NCI-H2227 (cell line): ENCODE measurements at regions not wholly inside any gene's neighbourhood (a gene's known extent, or its start where the extent isn't known, plus 50 kb on each side); places are given as distances from the start of the nearest gene placed in this dataset.

Experiments used
- DNase-seq: peaks from one replicate; lab custom pipeline; 2025; ENCODE audit not compliant: unreplicated experiment; lab: John Stamatoyannopoulos, UW

DNA sequence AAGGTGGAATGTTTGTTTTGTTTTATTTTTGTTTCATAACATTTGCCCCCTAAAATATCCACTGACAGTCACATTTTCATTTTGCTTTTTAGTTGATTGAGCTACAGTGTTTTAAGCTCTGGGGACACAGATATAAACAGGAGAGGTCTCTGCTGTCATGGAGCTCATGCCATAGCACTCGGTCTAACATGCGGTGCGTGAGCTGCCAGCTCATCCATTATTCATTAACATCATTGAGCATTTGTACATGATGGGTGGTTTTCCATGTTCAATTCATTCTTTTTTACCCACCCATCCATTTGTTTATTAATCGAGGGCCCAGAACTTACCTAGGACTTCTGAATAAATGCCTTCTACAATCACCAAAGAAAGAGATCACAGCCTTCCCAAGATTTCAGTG, 150.1 kb upstream of the SFRP2 start:
- no peak for DNase-seq

DNA sequence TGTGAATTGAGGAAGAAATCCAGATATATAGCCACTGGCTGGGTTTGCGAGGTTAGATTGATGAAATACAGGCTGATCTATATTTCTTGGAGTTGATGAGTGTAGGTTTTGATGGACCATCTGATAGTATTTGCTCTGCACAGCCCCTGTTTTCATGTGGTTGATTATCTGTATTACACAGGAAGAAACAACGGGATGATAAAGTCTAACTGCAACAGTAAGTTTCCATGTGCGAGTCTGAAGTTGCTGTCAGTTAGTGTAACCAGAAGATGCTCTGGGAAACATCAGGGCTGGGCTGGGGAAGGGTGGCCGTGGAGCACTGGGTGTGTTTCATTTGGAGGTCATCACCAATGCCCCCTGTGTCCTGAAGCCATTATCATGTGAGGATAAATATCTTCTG, 148.4 kb upstream of the SFRP2 start:
- DNase-seq, result no peak

GRCh38 chr4:153936121-153936520, 147.2 kb upstream of the SFRP2 start:
- DNase-seq, result no peak

DNA sequence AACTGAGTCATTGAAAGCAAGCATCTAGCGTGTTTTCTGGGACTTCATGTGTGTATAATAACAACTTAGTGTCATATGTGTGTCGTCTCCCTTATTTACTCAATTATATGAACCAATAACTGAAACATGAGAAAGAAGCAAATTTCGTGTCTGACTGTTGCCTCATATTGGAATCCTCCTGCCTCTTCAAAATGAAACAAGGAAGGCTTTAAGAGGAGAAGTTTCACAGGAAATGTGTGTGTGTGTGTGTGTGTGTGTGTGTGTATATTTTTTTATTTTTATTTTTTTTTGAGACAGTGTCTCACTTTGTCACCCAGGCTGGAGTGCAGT, 145.8 kb upstream of the SFRP2 start:
- no peak for DNase-seq

DNA sequence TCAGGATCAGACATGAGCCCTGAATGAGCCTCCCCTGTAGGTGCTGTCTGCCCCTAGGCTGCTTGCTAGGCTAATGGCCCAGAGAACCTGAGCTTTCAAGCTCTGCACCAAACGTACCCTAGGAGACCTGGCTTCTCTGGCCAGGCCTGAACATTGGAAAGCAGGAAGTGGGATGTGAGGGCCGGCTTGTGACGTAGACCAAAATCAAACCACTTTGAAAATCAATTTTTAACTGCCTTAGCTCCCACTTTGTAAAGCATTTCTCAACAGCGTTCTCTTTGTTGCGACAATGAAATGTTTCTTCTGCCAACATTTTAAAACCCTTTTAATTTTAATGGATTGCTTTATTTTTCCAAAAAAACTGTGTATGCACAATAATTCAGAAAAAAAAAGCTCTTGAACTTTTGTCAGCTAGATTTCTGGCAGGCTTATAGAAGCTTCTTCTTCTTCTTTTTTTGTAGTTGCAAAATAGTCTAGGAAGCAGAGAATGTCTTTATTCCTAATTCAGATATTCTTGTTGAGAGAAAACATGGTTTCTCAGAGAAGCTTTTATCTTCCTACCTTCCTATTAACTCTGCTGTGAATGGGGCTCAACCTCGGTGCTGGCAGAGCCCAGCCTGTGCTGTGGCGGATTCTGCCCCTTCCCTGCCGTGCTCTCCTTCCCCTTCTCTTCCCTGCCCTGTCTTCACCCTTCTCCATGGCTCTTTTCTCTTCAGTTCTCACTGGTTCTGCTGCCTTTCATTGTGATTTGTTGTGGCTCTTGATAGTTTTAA, 145.2 kb upstream of the SFRP2 start:
- no peak for DNase-seq

DNA sequence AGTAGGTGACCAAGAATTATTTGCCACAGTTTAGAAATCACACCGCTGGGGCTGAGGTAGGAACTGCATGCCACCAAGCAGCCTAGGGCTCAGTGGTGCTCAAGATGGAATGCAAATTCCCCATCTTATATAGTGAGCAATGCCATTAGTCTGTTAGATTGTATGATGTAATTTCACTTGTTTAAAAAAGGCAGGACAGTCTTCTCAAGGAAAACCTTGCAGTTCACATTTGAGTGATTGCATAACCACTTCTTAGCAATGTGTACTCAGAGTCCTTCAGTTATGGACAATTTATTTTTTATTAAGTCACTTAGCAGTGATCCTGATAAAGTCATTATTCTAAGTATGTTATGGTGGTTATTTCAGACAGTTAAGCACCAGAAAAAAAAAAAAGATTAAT, 142.9 kb upstream of the SFRP2 start:
- no peak for DNase-seq

GRCh38 chr4:153929675-153930074, 140.8 kb upstream of the SFRP2 start:
- no peak for DNase-seq

DNA sequence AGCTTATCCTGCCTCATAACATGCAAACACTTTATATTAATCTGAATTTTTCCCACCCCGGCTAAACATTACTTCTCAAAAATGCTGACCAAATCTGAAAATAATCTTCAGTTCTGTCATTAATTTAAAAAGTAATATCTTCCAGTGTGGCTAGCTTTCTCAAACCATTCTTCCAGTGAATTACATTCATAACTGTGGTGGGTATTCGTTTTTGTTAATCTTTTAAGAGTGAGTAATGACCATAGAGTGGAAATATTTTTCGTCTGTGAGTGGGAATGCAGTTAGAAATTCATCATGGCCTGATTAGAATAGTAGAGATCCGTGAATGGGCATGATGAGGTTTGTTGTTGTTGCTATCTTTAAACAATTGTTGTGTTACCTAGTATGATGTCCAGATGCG, 138.6 kb upstream of the SFRP2 start:
- no peak for DNase-seq

- DNase-seq, result no peak
Observed at GRCh38 chr4:153922148-153922547, 133.3 kb upstream of the SFRP2 start.

DNA sequence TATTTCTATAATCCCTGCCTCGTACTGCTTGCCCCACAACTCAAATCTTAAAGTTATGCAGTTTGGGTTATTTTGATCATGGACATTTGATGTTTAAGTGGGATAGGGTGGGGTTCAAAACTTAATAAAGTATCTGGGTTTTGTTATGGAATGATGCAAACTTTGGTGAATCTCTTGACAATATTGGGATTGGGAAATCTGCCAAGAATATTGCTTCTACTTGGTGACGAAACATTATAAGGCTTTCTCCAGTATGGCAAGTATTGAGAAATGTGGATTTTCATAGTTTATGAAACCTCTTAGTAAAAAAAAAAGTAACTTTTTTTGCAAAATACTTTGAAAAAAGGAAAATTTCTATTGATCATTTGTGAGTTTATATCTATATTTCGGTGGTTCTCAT, 130.8 kb upstream of the SFRP2 start:
- no peak for DNase-seq

DNA sequence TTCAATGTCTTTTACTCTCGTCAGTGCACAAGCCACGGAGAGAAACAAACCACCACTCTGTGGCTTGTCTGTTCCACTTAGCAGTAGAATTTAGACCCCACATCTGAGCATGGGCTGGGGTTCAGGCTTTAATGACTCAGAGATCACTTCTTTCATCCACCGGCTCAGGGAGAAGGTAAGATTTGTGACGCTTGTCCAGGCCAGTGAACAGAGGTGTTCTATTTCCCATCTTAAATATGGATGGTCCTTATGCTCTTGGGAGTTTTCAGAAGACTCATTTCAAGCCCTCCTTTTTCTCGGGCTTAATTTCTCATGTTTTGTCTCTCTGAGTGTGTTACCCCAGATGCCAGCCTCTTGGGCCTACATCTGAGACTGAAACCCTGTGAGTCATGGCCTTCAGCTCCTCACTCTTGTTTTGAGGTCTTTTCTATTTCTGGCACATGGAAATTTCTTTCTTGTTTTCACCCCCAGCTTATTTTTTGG, 127.4 kb upstream of the SFRP2 start:
- DNase-seq, result no peak

DNA sequence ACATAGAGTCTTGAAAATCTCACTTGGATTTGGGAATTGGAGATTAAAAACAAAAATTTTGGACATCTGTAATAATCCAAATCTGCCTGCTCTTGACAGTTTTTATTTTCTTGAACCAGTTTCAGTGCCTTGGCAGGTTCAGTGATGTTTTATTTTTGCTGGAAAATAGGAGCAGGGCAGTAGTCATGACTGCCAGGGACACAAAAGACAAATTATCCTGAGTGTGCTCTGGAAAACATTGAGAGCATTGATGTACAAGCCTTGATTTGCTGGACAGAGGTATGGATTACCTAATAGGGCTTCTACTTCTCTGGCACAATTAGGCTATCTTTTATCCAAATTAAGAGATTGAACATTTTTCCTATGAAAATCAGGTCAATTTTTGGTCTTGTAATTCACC, 123.4 kb upstream of the SFRP2 start:
- DNase-seq, result no peak

DNA sequence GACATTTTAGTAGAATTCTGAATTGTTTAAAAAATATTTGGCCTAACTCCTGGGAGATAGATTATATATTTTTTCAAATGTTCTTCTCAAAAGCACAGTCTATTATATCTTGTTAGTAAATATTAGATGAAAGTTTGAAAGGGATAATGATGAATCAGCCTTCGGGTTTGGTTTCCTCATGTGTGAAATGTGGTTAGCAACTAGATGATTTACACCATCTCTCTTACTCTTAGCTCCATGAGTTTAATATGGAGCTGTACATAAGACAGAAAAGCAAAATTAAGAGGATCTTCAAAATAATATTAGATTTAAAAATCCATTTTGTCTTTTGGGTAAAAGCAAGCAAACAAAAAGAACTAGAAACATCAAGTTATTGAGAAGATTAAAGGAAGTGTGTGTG, 120.8 kb upstream of the SFRP2 start:
- DNase-seq, result no peak

DNA sequence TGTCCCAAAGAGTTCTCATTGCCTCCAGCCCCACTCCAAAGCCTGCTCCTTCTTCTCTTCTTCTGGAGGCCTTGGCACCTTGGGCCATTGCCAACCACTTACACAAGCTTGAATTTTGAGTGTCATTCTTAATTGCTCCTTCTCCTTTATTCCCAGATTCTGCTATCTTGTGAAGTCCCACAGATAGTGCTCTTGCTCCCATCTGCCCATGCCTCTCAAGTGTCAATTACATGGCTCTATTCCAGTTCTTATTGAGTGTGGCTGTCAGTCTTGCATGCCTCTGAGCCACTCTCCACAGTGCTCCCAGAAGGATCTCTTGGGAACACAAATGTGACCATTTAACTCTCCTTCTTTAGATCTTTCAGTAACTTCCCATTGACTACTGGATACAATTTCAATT, 117.3 kb upstream of the SFRP2 start:
- DNase-seq, result no peak

DNA sequence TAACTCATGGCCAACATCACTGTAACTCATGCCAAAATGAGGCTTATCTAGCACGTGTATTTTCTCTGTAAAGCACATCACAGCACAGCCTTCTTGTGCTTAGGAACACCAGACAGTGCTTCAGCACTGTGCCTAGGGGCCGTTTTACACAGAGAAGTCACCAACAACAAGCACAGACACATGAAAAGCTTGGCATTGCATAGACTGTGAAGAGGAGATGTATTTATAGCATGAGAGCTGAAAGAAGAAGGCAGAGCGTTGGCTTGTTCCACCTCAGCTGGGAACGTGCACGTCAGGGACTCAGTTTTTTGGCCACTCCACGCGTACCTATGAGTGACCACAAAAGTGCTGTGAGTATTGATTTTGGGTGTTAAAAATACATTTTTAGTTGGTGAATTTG, 116.3 kb upstream of the SFRP2 start:
- no peak for DNase-seq

DNA sequence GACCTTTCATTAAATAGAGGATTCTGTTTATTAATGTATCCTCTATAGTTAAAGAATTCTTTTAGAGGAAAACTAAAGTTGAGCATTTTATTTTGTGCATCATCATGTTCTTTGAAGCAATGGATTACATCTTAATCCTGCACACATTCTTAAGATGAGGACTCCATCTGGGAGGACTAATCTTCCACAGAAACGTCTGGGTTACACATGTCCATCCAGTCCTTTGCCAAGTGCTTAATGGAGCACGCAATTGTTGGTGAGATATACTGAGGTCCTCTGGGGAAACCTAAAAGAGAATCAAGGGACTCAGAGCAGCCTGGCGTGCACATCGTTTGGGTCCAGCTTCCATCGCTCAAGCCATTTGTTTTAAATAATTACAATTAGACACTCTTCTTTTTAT, 115.1 kb upstream of the SFRP2 start:
- no peak for DNase-seq

- no peak for DNase-seq
Observed at GRCh38 chr4:153901220-153901619, 112.3 kb upstream of the SFRP2 start.

DNA sequence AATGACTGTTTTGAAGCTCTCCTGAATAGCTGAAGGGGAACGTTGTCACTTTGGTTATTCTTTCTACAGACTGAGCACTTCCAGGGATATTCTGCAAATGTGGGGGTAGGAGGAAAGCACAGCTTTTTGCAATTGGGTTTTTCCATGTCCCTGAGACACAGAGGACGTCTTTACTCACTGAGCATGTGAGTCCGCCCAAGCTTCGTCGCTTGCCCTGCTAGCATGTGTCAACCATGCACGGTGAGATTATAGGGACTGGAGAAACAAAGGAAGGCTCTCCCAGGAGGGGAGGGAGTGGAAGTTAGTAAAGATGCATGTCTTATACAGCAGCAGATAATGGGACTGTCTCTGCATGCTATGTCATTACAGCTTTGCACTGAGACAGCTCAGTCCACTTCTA, 111.5 kb upstream of the SFRP2 start:
- peak; percentile 16 for DNase-seq

DNA sequence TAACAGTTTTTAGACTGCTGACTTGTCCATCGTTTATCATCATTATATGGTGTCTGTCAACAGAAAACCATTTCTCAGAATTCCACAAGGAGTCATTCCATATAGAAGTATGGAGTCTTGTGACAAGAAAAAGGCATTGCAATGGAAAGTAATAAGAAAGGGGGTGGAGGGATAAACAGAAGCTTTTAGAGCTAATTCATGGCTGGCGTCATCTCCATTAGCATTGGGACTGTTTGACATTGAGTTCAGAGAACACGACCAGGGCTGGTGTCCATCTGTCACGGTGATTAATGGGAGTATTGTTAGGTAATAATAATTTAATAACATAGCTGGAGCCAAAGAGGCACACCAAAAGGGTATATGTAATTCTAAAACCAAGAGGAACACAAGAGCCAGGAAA, 101.9 kb upstream of the SFRP2 start:
- DNase-seq, result peak; percentile 53

DNA sequence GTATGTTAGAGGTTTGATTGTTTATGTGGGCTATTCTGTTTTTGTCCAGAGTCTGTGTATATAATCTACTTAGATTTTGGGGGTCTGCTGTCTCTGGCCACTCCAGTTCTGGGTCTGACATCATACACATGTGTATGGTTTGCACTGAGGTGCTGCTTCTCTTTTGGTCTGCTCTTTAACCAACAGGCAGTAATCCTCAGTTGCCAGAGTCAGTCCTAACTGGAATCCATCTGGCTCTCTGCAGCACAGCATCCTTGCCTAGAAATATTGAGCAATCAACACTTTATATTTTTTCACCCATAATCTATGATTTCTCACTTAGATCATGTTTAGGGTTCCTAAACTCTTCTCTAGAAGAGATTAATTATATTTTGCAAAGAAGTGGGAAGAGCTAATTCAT, 98.3 kb upstream of the SFRP2 start:
- DNase-seq, result no peak

- DNase-seq, result no peak
Observed at GRCh38 chr4:153884325-153884724, 95.4 kb upstream of the SFRP2 start.

- DNase-seq, result no peak
Observed at GRCh38 chr4:153880983-153881382, 92.1 kb upstream of the SFRP2 start.

DNA sequence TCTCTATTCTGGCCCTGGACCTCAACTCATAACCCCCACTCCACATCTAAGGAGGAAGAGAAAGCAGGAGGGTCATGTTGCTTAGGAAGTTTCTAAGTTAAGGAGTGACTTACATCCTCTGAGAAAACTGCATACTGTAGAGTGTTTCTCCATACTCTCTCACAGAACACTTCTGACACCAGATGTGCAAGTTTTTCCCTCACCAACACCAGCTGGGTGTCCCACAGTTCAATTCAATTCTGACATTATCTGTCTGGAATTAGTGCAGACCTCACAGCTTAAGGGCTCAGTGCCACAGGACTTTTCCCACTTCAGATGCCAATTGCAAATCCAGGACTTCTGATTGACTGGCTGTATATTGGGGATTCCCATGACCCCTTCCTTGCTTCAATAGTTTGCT, 89.0 kb upstream of the SFRP2 start:
- DNase-seq, result no peak
